ENCODE measurements at regions not wholly inside any gene's neighbourhood (a gene's known extent, or its start where the extent isn't known, plus 50 kb on each side); places are given as distances from the start of the nearest gene placed in this dataset.
"Not testable (repeated sequence)": the region's sequence is repeated elsewhere in the genome, so short reads cannot be mapped to it uniquely, and the experiment has no call there.

- Histone ChIP-seq H3K4me3 (no peak overlapping the region), H3K4me1 (no peaks in the 10 kb centered on the region), H3K27me3 (no peaks in the 10 kb centered on the region), H3K36me3 (no peaks in the 10 kb centered on the region), H3K9me3 (no peaks in the 10 kb centered on the region), H3K27ac (no peak overlapping the region)
- no peak for DNase-seq (ENCODE audit: low spot score in 2 of 2)
- intact Hi-C loops (cut with DNase I; ENCODE audit: low total_unique reads): no loop called here
- TF ChIP-seq POLR2AphosphoS5 (IDR thresholded peaks at IDR 0.05) (no peak), POLR2A (IDR thresholded peaks at IDR 0.05) (no peak)
- TF ChIP-seq, protein P1, sequence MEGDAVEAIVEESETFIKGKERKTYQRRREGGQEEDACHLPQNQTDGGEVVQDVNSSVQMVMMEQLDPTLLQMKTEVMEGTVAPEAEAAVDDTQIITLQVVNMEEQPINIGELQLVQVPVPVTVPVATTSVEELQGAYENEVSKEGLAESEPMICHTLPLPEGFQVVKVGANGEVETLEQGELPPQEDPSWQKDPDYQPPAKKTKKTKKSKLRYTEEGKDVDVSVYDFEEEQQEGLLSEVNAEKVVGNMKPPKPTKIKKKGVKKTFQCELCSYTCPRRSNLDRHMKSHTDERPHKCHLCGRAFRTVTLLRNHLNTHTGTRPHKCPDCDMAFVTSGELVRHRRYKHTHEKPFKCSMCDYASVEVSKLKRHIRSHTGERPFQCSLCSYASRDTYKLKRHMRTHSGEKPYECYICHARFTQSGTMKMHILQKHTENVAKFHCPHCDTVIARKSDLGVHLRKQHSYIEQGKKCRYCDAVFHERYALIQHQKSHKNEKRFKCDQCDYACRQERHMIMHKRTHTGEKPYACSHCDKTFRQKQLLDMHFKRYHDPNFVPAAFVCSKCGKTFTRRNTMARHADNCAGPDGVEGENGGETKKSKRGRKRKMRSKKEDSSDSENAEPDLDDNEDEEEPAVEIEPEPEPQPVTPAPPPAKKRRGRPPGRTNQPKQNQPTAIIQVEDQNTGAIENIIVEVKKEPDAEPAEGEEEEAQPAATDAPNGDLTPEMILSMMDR (IDR thresholded peaks at IDR 0.05): no peak
Measured at GRCh38 chr1:182331387-182331786, 60.2 kb downstream of the GLUL start.

DNA sequence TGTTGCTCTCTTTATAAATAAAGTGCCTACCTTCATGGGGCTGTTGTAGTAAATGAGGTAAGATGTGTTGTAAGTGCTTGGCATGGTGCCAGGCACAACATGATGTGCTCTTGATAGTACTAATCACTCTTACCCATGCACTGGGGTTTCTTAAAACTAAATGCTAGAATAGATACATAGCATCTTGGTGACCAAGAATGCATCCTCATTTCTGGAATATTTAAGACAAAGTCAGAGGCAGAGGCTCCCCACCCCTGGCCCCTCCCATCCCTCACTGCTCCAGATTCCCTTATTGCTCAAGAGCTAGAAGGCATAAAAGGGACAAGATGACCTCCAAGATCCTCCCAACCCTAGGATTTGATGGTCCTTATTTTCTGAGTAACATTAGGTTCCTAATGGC is 61.3 kb downstream of the GLUL start:
- H3K4me3 ChIP-seq: no peak overlapping the region
- peak in 1 of 2 donors; percentile 39 for DNase-seq (ENCODE audit: low spot score in 2 of 2)
- intact Hi-C loops (cut with DNase I; ENCODE audit: low total_unique reads): no loop called here
- H3K4me1 ChIP-seq: no peaks in the 10 kb centered on the region
- H3K36me3 ChIP-seq: no peaks in the 10 kb centered on the region
- no peak for TF ChIP-seq POLR2A (IDR thresholded peaks at IDR 0.05)
- TF ChIP-seq POLR2AphosphoS5 (IDR thresholded peaks at IDR 0.05): no peak
- TF ChIP-seq, protein P1 (IDR thresholded peaks at IDR 0.05): no peak
- no peaks in the 10 kb centered on the region for H3K9me3 ChIP-seq
- no peaks in the 10 kb centered on the region for H3K27me3 ChIP-seq
- peak overlapping the region in 1 of 2 donors; percentile 17 for H3K27ac ChIP-seq

DNA sequence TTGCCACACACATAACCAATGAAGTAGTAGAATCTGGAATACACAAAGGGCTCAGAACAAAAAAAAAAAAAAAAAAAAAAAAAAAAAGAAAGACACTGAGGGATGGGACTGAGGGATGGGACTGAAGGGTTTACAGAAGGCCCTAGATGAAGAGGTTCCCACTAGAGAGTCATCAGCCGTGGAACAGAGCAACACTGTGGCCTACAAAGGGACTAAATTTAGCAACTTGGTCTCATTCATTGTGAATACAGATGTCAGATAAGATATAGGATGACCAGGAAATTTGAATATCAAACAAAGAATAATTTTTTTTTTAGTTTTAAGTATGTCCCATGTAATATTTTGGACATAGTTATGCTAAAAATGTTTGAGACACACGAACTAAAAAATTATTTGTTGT is 62.1 kb downstream of the GLUL start:
- intact Hi-C loops (cut with DNase I; ENCODE audit: low total_unique reads): no loop called here
- Histone ChIP-seq H3K36me3 (no peaks in the 10 kb centered on the region), H3K27ac (no peak overlapping the region), H3K4me3 (no peak overlapping the region), H3K27me3 (no peaks in the 10 kb centered on the region), H3K4me1 (no peaks in the 10 kb centered on the region), H3K9me3 (no peaks in the 10 kb centered on the region)
- TF ChIP-seq, protein P1 (IDR thresholded peaks at IDR 0.05): no peak
- no peak for TF ChIP-seq POLR2AphosphoS5 (IDR thresholded peaks at IDR 0.05)
- no peak for TF ChIP-seq POLR2A (IDR thresholded peaks at IDR 0.05)
- no peak for DNase-seq (ENCODE audit: low spot score in 2 of 2)

DNA sequence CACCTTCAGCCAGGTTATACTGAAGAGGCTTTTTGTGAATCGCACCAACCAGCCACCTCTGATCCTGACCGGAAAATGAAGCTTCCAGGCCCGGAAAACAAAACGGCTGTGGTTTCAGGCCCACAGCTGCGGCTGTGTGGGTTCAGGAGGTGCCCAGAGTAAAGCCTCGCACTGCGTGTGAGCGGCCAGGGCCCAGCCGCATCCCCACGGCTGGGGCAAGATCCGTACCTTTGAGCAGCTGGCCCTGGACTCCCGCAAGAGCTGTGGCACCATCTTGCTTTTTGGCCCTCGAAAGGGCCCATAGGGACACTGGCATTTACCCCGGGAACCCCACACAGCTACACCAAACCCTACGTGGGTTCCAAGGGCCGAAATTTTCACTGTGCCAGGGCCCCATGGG is 63.0 kb downstream of the GLUL start:
- Histone ChIP-seq H3K4me3 (no peak overlapping the region), H3K27me3 (no peaks in the 10 kb centered on the region), H3K27ac (no peak overlapping the region), H3K36me3 (no peaks in the 10 kb centered on the region), H3K4me1 (no peaks in the 10 kb centered on the region), H3K9me3 (no peaks in the 10 kb centered on the region)
- TF ChIP-seq POLR2A (IDR thresholded peaks at IDR 0.05): no peak
- TF ChIP-seq, protein P1 (IDR thresholded peaks at IDR 0.05): no peak
- no peak for TF ChIP-seq POLR2AphosphoS5 (IDR thresholded peaks at IDR 0.05)
- no peak for DNase-seq (ENCODE audit: low spot score in 2 of 2)
- intact Hi-C loops (cut with DNase I; ENCODE audit: low total_unique reads): no loop called here

- Histone ChIP-seq H3K27ac (no peak overlapping the region), H3K27me3 (no peaks in the 10 kb centered on the region), H3K9me3 (no peaks in the 10 kb centered on the region), H3K36me3 (no peaks in the 10 kb centered on the region), H3K4me3 (no peak overlapping the region), H3K4me1 (no peaks in the 10 kb centered on the region)
- intact Hi-C loops (cut with DNase I; ENCODE audit: low total_unique reads): no loop called here
- no peak for DNase-seq (ENCODE audit: low spot score in 2 of 2)
- TF ChIP-seq POLR2AphosphoS5 (IDR thresholded peaks at IDR 0.05) (no peak), POLR2A (IDR thresholded peaks at IDR 0.05) (no peak)
- TF ChIP-seq, protein P1 (IDR thresholded peaks at IDR 0.05): no peak
Measured at GRCh38 chr1:182325339-182325738, 66.3 kb downstream of the GLUL start.

- H3K27ac ChIP-seq; intact Hi-C loops (cut with DNase I; ENCODE audit: low total_unique reads); H3K9me3 ChIP-seq; H3K36me3 ChIP-seq; DNase-seq (ENCODE audit: low spot score in 2 of 2); H3K27me3 ChIP-seq; H3K4me3 ChIP-seq; H3K4me1 ChIP-seq: not testable (repeated sequence)
Measured at GRCh38 chr1:182321532-182321931, 70.1 kb downstream of the GLUL start.
